IMR-90 (cell line): ENCODE measurements at regions not wholly inside any gene's neighbourhood (a gene's known extent, or its start where the extent isn't known, plus 50 kb on each side); places are given as distances from the start of the nearest gene placed in this dataset.
"Not testable (repeated sequence)": the region's sequence is repeated elsewhere in the genome, so short reads cannot be mapped to it uniquely, and the experiment has no call there.

Experiments
- ATAC-seq: fragments of 200-7000 bp; cut with Tn5 transposase; 2 replicates; pipeline ENCODE4 v1.9.1; 2020; ENCODE audit warnings: low read depth, mild to moderate bottlenecking, moderate library complexity
- BruUV-seq: library from RNA; stranded (reverse); fragments of 400-500 nt; replicated peaks from 2 replicates; lab custom pipeline; 2021; lab: Mats Ljungman, UMichigan
- CTCF ChIA-PET: fragments of 300-600 bp; formaldehyde crosslinking; extraction: SDS; loops from one replicate; lab custom pipeline; 2021; ENCODE audit warnings: antibody characterized with exemption; lab: Yijun Ruan, JAX
- POLR2A ChIA-PET: fragments of 300-600 bp; sonication (Branson Sonifier 250); formaldehyde crosslinking; loops from one replicate; lab custom pipeline; 2022; ENCODE audit warnings: antibody characterized with exemption; ENCODE audit not compliant: unreplicated experiment; lab: Charles Lee
- DNase-seq: peaks from one replicate; pipeline ENCODE4 v3.0.0; 2013
- H2AFZ ChIP-seq: replicated peaks from 2 replicates; pipeline ENCODE3; 2013; ENCODE audit warnings: low read length, mild to moderate bottlenecking; ENCODE audit not compliant: poor library complexity
- H2AK5ac ChIP-seq: 2 replicates; pipeline ENCODE4 v1.6.1; 2013; ENCODE audit warnings: low read depth, low read length, inconsistent platforms
- H2AK9ac ChIP-seq: replicated peaks from 2 replicates; pipeline ENCODE3; 2013; ENCODE audit warnings: mild to moderate bottlenecking, low read depth, low read length, moderate library complexity; ENCODE audit not compliant: poor library complexity
- H2BK120ac ChIP-seq: 2 replicates; pipeline ENCODE4 v1.6.1; 2013; ENCODE audit warnings: low read depth, low read length, inconsistent platforms
- H2BK15ac ChIP-seq: 3 replicates; pipeline ENCODE4 v1.6.1; 2013; ENCODE audit warnings: low read depth, low read length, inconsistent platforms
- H2BK20ac ChIP-seq: 2 replicates; pipeline ENCODE4 v1.6.1; 2013; ENCODE audit warnings: low read depth, mild to moderate bottlenecking, inconsistent platforms, low read length, moderate library complexity
- H2BK5ac ChIP-seq: 2 replicates; pipeline ENCODE4 v1.6.1; 2013; ENCODE audit warnings: mild to moderate bottlenecking, low read depth, low read length, inconsistent platforms; ENCODE audit not compliant: poor library complexity, severe bottlenecking
- H3K14ac ChIP-seq: replicated peaks from 2 replicates; pipeline ENCODE4 v1.6.1; 2013; ENCODE audit warnings: low read depth, low read length, inconsistent platforms
- H3K18ac ChIP-seq: 2 replicates; pipeline ENCODE4 v1.6.1; 2013; ENCODE audit warnings: low read depth, low read length, control low read depth
- H3K23ac ChIP-seq: 2 replicates; pipeline ENCODE4 v1.6.1; 2013; ENCODE audit warnings: low read depth, low read length, inconsistent platforms
- H3K27ac ChIP-seq: 2 replicates; pipeline ENCODE4 v1.5.1; 2013; ENCODE audit warnings: mild to moderate bottlenecking, control low read depth, low read length; ENCODE audit not compliant: insufficient read depth
- H3K27me3 ChIP-seq: 2 replicates; pipeline ENCODE4 v1.6.1; 2013; ENCODE audit warnings: low read length; ENCODE audit not compliant: control insufficient read depth, insufficient read depth
- H3K36me3 ChIP-seq: 2 replicates; pipeline ENCODE4 v1.6.1; 2013; ENCODE audit warnings: low read length, mixed read lengths; ENCODE audit not compliant: control insufficient read depth, insufficient read depth
- H3K4ac ChIP-seq: 2 replicates; pipeline ENCODE4 v1.6.1; 2013; ENCODE audit warnings: low read depth, low read length, inconsistent platforms
- H3K4me1 ChIP-seq: 2 replicates; pipeline ENCODE4 v1.6.1; 2013; ENCODE audit warnings: low read length, mixed read lengths; ENCODE audit not compliant: control insufficient read depth, insufficient read depth
- H3K4me2 ChIP-seq: 2 replicates; pipeline ENCODE4 v1.6.1; 2013; ENCODE audit warnings: low read depth, mild to moderate bottlenecking, control low read depth, low read length, moderate library complexity
- H3K4me3 ChIP-seq: 2 replicates; pipeline ENCODE4 v1.5.1; 2013; ENCODE audit warnings: low read depth, mild to moderate bottlenecking, control low read depth, low read length, moderate library complexity; ENCODE audit not compliant: insufficient read depth
- H3K56ac ChIP-seq: 2 replicates; pipeline ENCODE4 v1.6.1; 2013; ENCODE audit warnings: low read length, inconsistent platforms; ENCODE audit not compliant: insufficient read depth; ENCODE audit errors: extremely low read depth
- H3K79me1 ChIP-seq, 2 experiments: 2 replicates each; pipeline ENCODE4 v1.6.1; 2013; ENCODE audit warnings: low read length in 2 of 2, inconsistent platforms in 1 of 2, low read depth in 1 of 2
- H3K9ac ChIP-seq: 2 replicates; pipeline ENCODE4 v1.6.1; 2013; ENCODE audit warnings: low read depth, low read length, control low read depth
- H3K9me1 ChIP-seq: 2 replicates; pipeline ENCODE4 v1.6.1; 2013; ENCODE audit warnings: low read length, inconsistent platforms; ENCODE audit not compliant: insufficient read depth
- H3K9me3 ChIP-seq: 2 replicates; pipeline ENCODE4 v1.6.1; 2013; ENCODE audit warnings: low read length; ENCODE audit not compliant: control insufficient read depth, insufficient read depth
- H4K20me1 ChIP-seq: 2 replicates; pipeline ENCODE4 v1.6.1; 2013; ENCODE audit warnings: low read length, inconsistent platforms; ENCODE audit not compliant: insufficient read depth
- H4K5ac ChIP-seq: 2 replicates; pipeline ENCODE4 v1.6.1; 2013; ENCODE audit warnings: mild to moderate bottlenecking, low read depth, low read length, control low read depth
- H4K8ac ChIP-seq, 2 experiments: 2 replicates each; pipeline ENCODE4 v1.6.1; 2013; ENCODE audit warnings: low read depth in 2 of 2, low read length in 2 of 2, control low read depth in 1 of 2, inconsistent platforms in 1 of 2
- H4K91ac ChIP-seq: 2 replicates; pipeline ENCODE4 v1.6.1; 2013; ENCODE audit warnings: low read depth, low read length, inconsistent platforms; ENCODE audit not compliant: insufficient read depth
- WGBS, 2 experiments: methylation state at CpG; one replicate each; pipeline versions ENCODE4 v1.1.5 to v1.1.7; 2013; ENCODE audit warnings: missing lambda C conversion rate in 2 of 2; ENCODE audit not compliant: insufficient read length in 1 of 2; ENCODE audit errors: extremely low coverage in 2 of 2; 5-methylcytosine and 5-hydroxymethylcytosine counted together
- dilution Hi-C: fragments of 300-500 bp; cut with HindIII; formaldehyde crosslinking; loops from one replicate; pipeline ENCODE4 v1.14.3; 2018; ENCODE audit warnings: low sequenced_read_pairs; ENCODE audit not compliant: unreplicated experiment
- in situ Hi-C: fragments of 300-500 bp; cut with MboI; formaldehyde crosslinking; loops from 3 replicates; pipeline ENCODE4 v1.14.3; 2019; ENCODE audit warnings: low sequenced_read_pairs, inconsistent platforms, mixed read lengths
- intact Hi-C: fragments of 100-400 bp; cut with micrococcal nuclease; formaldehyde crosslinking; loops from 2 replicates; pipeline ENCODE4 v1.10.0; 2022

DNA sequence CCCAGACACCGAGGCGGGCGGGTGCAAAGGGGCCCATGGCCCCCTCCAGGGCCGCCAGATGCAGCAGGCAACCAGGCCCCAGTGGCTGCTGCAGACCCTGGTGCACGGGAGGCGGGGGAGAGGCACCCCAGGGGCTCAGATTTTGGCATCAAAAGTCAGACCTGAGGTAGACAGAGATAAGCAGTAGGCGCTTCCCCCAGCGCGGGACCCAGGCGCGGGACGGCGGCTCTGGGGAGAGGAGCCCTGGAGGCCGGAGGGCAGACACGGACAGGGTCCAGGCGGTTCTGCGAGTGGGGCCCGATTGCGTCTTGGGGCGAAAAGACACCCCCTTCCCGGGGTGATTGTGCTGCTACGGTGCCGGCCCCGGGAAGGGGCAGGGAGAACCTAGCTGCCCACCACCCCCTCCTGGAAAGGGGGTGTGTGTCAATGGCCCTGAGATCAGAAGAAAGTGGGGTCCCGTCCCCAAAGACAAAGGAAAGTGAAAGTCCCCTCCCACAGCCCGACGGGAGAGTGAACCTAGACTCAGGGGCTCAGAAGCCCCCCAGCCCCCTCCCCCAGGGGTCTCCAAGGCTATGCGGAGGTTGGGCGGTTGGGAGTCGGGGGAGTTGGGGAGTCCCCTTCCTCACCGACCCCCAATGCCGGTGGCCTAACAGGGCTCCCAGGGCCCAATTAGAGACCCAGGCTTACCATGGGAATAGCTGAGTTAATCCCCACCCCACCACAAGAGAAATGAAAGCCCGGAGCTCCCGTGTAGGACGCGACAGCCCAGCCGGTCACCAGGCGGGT, 178.5 kb downstream of the SPATA31A1 start:
- dilution Hi-C loops, H3K4me1 ChIP-seq, H3K18ac ChIP-seq, in situ Hi-C loops, CTCF ChIA-PET, H3K9me3 ChIP-seq, H2BK5ac ChIP-seq, H3K79me1 ChIP-seq, H2BK15ac ChIP-seq, H4K91ac ChIP-seq, intact Hi-C loops, H2AK9ac ChIP-seq, H3K4ac ChIP-seq, H3K9ac ChIP-seq, H3K56ac ChIP-seq, H3K14ac ChIP-seq, H3K4me3 ChIP-seq, POLR2A ChIA-PET, H2AK5ac ChIP-seq, H3K36me3 ChIP-seq, H4K8ac ChIP-seq, ATAC-seq, H4K5ac ChIP-seq, H3K9me1 ChIP-seq, H3K4me2 ChIP-seq, H3K27me3 ChIP-seq, H2BK20ac ChIP-seq, H2AFZ ChIP-seq, DNase-seq, BruUV-seq, H2BK120ac ChIP-seq, H4K20me1 ChIP-seq, H3K27ac ChIP-seq, H3K23ac ChIP-seq: not testable (repeated sequence)
- no CpG with 5 or more reads among the region's 38 CpGs for WGBS, 2 experiments

DNA sequence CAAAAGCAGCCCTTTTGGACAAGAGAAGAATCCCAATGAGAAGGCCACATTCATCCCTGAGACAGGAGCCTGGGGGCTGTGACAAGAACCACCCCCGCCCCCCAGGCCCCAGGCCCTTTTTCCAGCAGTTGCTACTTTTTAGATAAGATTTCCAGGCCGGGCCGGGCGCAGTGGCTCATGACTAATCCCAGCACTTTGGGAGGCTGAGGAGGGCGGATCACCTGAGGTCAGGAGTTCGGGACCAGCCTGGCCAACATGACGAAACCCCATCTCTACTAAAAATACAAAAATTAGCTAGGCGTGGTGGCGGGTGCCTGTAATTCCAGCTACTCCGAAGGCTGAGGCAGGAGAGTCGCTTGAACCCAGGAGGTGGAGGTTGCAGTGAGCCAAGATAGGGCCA, 179.4 kb downstream of the SPATA31A1 start:
- H3K18ac ChIP-seq, CTCF ChIA-PET, H2BK120ac ChIP-seq, H3K4ac ChIP-seq, DNase-seq, H2BK20ac ChIP-seq, H3K9me3 ChIP-seq, H3K4me1 ChIP-seq, H3K23ac ChIP-seq, H4K20me1 ChIP-seq, H3K27me3 ChIP-seq, H4K91ac ChIP-seq, POLR2A ChIA-PET, H3K79me1 ChIP-seq, H3K9me1 ChIP-seq, H3K36me3 ChIP-seq, BruUV-seq, H3K27ac ChIP-seq, H2AK5ac ChIP-seq, H2BK5ac ChIP-seq, dilution Hi-C loops, intact Hi-C loops, H3K14ac ChIP-seq, H2BK15ac ChIP-seq, H3K4me3 ChIP-seq, H2AFZ ChIP-seq, ATAC-seq, H3K4me2 ChIP-seq, H4K5ac ChIP-seq, H4K8ac ChIP-seq, H3K56ac ChIP-seq, H2AK9ac ChIP-seq, in situ Hi-C loops, H3K9ac ChIP-seq: not testable (repeated sequence)
- WGBS, 2 experiments, result no CpG with 5 or more reads among the region's 11 CpGs
